HL-60 (cell line): ENCODE measurements at regions not wholly inside any gene's neighbourhood (a gene's known extent, or its start where the extent isn't known, plus 50 kb on each side); places are given as distances from the start of the nearest gene placed in this dataset.

Experiments
- DNase-seq, 2 experiments: peaks; one replicate each; pipeline ENCODE4 v3.0.0-alpha.2; 2010 to 2020; ENCODE audit warnings: low read depth in 1 of 2, low spot score in 1 of 2
- H3K27ac ChIP-seq: fragments of 250-450 bp; sonication (Bioruptor Pico); replicated peaks from 2 replicates; pipeline ENCODE4 v1.5.1; 2020; ENCODE audit warnings: mild to moderate bottlenecking, moderate library complexity
- H3K27me3 ChIP-seq: fragments of 250-450 bp; sonication (Bioruptor Pico); 2 replicates; pipeline ENCODE4 v1.5.1; 2021; ENCODE audit warnings: mild to moderate bottlenecking, moderate library complexity; ENCODE audit not compliant: insufficient read depth, poor library complexity, severe bottlenecking
- H3K4me3 ChIP-seq: replicated peaks from 2 replicates; pipeline ENCODE4 v1.5.1; 2011; ENCODE audit warnings: mild to moderate bottlenecking, control low read depth, low read length; ENCODE audit not compliant: insufficient read depth
- GABPA ChIP-seq: IDR thresholded peaks from 2 replicates; pipeline ENCODE4 v1.6.1; 2012; ENCODE audit warnings: low read depth
- POLR2AphosphoS5 ChIP-seq: IDR thresholded peaks from 2 replicates; pipeline ENCODE4 v1.6.1; 2012; ENCODE audit warnings: low read depth
- SPI1 ChIP-seq: IDR thresholded peaks from 2 replicates; pipeline ENCODE4 v1.6.1; 2012; ENCODE audit warnings: low read depth, mild to moderate bottlenecking, borderline replicate concordance
- TF ChIP-seq, protein P1 (sequence below): IDR thresholded peaks from 2 replicates; pipeline ENCODE4 v1.6.1; 2012; ENCODE audit warnings: low read depth; ENCODE audit not compliant: insufficient replicate concordance
- TF ChIP-seq, protein P2 (sequence below): IDR thresholded peaks from one replicate; pipeline ENCODE4 v1.5.1; 2011; ENCODE audit warnings: low read length, control low read depth, inconsistent platforms; ENCODE audit not compliant: insufficient read depth

DNA sequence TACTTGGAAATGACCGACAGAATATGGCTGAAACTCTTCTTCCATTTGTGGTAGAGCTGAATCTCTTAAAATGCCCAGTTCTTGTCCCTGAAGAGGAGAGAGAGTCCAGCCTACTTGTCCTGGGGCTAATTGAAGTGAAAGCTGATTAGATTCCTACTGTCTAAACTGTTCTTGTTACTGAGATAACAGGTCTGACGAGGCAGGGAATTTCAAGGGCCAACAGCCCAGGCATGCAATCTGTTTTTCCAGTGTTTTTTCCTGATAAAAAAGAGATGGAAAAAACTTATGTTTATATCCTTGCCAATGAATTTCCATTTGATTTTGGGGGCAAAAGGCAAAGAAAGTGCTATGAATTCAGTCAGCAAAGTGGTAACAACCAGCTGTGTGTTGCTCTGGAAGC lies 195.5 kb downstream of the ETS1 start:
- Histone ChIP-seq H3K27me3 (no peaks in the 10 kb centered on the region), H3K4me3 (no peak overlapping the region), H3K27ac (no peak overlapping the region)
- no peak for DNase-seq
- TF ChIP-seq, protein P1, sequence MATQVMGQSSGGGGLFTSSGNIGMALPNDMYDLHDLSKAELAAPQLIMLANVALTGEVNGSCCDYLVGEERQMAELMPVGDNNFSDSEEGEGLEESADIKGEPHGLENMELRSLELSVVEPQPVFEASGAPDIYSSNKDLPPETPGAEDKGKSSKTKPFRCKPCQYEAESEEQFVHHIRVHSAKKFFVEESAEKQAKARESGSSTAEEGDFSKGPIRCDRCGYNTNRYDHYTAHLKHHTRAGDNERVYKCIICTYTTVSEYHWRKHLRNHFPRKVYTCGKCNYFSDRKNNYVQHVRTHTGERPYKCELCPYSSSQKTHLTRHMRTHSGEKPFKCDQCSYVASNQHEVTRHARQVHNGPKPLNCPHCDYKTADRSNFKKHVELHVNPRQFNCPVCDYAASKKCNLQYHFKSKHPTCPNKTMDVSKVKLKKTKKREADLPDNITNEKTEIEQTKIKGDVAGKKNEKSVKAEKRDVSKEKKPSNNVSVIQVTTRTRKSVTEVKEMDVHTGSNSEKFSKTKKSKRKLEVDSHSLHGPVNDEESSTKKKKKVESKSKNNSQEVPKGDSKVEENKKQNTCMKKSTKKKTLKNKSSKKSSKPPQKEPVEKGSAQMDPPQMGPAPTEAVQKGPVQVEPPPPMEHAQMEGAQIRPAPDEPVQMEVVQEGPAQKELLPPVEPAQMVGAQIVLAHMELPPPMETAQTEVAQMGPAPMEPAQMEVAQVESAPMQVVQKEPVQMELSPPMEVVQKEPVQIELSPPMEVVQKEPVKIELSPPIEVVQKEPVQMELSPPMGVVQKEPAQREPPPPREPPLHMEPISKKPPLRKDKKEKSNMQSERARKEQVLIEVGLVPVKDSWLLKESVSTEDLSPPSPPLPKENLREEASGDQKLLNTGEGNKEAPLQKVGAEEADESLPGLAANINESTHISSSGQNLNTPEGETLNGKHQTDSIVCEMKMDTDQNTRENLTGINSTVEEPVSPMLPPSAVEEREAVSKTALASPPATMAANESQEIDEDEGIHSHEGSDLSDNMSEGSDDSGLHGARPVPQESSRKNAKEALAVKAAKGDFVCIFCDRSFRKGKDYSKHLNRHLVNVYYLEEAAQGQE = no peak
- TF ChIP-seq GABPA = no peak
- TF ChIP-seq, protein P2, sequence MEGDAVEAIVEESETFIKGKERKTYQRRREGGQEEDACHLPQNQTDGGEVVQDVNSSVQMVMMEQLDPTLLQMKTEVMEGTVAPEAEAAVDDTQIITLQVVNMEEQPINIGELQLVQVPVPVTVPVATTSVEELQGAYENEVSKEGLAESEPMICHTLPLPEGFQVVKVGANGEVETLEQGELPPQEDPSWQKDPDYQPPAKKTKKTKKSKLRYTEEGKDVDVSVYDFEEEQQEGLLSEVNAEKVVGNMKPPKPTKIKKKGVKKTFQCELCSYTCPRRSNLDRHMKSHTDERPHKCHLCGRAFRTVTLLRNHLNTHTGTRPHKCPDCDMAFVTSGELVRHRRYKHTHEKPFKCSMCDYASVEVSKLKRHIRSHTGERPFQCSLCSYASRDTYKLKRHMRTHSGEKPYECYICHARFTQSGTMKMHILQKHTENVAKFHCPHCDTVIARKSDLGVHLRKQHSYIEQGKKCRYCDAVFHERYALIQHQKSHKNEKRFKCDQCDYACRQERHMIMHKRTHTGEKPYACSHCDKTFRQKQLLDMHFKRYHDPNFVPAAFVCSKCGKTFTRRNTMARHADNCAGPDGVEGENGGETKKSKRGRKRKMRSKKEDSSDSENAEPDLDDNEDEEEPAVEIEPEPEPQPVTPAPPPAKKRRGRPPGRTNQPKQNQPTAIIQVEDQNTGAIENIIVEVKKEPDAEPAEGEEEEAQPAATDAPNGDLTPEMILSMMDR = no peak
- TF ChIP-seq POLR2AphosphoS5 = no peak
- no peak for TF ChIP-seq SPI1

DNA sequence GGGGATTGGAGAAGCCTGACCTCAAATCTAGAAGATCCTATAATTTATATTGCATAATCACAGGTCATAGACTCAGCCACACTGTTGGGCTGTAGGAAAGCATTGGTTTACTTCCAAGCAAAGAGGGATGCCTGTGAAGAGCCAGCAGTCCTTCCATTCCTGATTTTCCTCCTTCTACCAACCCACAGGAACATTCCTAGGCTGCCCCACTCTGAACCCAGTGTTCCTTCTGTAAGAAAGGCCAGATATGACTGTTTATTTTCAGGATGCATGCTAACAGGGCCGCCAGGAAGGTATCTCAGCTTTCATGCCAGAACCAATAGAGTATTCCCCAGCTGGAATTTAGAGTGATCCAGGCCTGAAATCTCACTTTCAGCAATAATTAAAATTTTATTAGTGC lies 197.1 kb downstream of the ETS1 start:
- no peak for TF ChIP-seq GABPA
- TF ChIP-seq, protein P2 = no peak
- no peak for TF ChIP-seq SPI1
- TF ChIP-seq POLR2AphosphoS5 = no peak
- TF ChIP-seq, protein P1 = no peak
- DNase-seq = no peak
- no peak overlapping the region for H3K4me3 ChIP-seq
- H3K27ac ChIP-seq = no peak overlapping the region
- H3K27me3 ChIP-seq = no peaks in the 10 kb centered on the region

DNA sequence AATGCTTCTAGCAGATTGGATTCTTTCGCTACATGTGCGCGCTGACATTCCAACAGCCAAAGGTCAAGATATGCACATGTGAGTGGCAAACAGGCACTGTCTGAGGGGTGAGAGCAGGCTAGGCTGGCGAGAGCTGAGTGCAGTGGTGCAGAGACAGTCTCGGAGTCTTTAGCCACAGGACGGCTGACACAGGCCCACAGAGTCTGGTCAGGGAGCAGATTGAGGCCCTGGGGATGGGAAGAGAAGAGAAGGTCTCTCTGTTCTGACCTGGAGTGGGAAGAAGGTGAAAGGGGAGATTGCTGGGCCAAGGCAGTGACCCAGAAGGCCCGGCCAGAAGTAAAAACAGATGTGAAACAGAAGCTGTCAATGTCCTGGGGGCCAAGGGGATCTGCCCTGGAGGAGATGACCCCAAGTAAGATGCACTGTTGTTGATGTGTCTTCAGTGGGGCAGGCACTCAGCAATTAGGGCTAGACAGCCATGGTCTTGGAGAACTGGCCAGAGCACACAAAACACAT lies 197.8 kb downstream of the ETS1 start:
- Histone ChIP-seq H3K4me3 (no peak overlapping the region), H3K27me3 (no peaks in the 10 kb centered on the region), H3K27ac (no peak overlapping the region)
- TF ChIP-seq, protein P1 = no peak
- no peak for TF ChIP-seq GABPA
- TF ChIP-seq POLR2AphosphoS5 = no peak
- TF ChIP-seq, protein P2 = no peak
- no peak for TF ChIP-seq SPI1
- no peak for DNase-seq
